ENCODE measurements at regions not wholly inside any gene's neighbourhood (a gene's known extent, or its start where the extent isn't known, plus 50 kb on each side); places are given as distances from the start of the nearest gene placed in this dataset.
"Not testable (repeated sequence)": the region's sequence is repeated elsewhere in the genome, so short reads cannot be mapped to it uniquely, and the experiment has no call there.

- not testable (repeated sequence) for DNase-seq (ENCODE audit: low read depth)
Measured at GRCh38 chr6:75031102-75031501, 174.8 kb downstream of the COL12A1 start.

GRCh38 chr6:75029333-75029732, 176.5 kb downstream of the COL12A1 start:
- DNase-seq (ENCODE audit: low read depth), result no peak
- H3K4me3 ChIP-seq (ENCODE audit: low read depth, low read length), result no peak overlapping the region
- TF ChIP-seq, protein P1, sequence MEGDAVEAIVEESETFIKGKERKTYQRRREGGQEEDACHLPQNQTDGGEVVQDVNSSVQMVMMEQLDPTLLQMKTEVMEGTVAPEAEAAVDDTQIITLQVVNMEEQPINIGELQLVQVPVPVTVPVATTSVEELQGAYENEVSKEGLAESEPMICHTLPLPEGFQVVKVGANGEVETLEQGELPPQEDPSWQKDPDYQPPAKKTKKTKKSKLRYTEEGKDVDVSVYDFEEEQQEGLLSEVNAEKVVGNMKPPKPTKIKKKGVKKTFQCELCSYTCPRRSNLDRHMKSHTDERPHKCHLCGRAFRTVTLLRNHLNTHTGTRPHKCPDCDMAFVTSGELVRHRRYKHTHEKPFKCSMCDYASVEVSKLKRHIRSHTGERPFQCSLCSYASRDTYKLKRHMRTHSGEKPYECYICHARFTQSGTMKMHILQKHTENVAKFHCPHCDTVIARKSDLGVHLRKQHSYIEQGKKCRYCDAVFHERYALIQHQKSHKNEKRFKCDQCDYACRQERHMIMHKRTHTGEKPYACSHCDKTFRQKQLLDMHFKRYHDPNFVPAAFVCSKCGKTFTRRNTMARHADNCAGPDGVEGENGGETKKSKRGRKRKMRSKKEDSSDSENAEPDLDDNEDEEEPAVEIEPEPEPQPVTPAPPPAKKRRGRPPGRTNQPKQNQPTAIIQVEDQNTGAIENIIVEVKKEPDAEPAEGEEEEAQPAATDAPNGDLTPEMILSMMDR (IDR thresholded peaks at IDR 0.05; ENCODE audit: insufficient read depth, low read depth, low read length), result no peak

More at GRCh38 chr6:75031102-75031501, 174.8 kb downstream of the COL12A1 start:
- H3K4me3 ChIP-seq (ENCODE audit: low read depth, low read length), result not testable (repeated sequence)

GRCh38 chr6:75025371-75025770, 180.5 kb downstream of the COL12A1 start:
- TF ChIP-seq, protein P1 (IDR thresholded peaks at IDR 0.05; ENCODE audit: insufficient read depth, low read depth, low read length), result no peak
- DNase-seq (ENCODE audit: low read depth), result no peak
- no peak overlapping the region for H3K4me3 ChIP-seq (ENCODE audit: low read depth, low read length)

GRCh38 chr6:75024828-75025227, 181.0 kb downstream of the COL12A1 start:
- TF ChIP-seq, protein P1 (IDR thresholded peaks at IDR 0.05; ENCODE audit: insufficient read depth, low read depth, low read length), result no peak
- no peak for DNase-seq (ENCODE audit: low read depth)
- H3K4me3 ChIP-seq (ENCODE audit: low read depth, low read length), result no peak overlapping the region

GRCh38 chr6:75023634-75024033, 182.2 kb downstream of the COL12A1 start:
- TF ChIP-seq, protein P1 (IDR thresholded peaks at IDR 0.05; ENCODE audit: insufficient read depth, low read depth, low read length), result no peak
- no peak overlapping the region for H3K4me3 ChIP-seq (ENCODE audit: low read depth, low read length)
- DNase-seq (ENCODE audit: low read depth), result no peak

DNA sequence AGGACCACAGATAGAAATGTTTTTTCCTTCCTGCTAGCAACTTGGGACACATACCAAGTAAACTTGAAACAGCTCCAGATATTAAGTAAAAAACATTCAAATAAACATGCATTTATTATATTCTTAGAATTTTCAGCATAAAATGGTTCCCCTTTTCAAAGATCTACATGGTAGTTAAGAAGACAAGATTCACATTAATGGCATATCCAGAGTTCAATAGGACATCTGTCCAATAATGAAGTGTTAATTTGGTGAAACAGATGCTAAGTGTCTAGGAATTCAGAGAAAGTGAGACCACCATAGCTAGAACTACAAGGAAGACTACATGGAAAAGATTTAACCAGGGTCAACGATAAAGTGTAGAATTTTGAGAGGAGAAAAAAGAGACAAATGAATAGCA, 184.9 kb downstream of the COL12A1 start:
- H3K4me3 ChIP-seq (ENCODE audit: low read depth, low read length), result no peak overlapping the region
- no peak for DNase-seq (ENCODE audit: low read depth)
- TF ChIP-seq, protein P1 (IDR thresholded peaks at IDR 0.05; ENCODE audit: insufficient read depth, low read depth, low read length), result no peak

GRCh38 chr6:75020376-75020775, 185.5 kb downstream of the COL12A1 start:
- DNase-seq (ENCODE audit: low read depth), result no peak
- no peak overlapping the region for H3K4me3 ChIP-seq (ENCODE audit: low read depth, low read length)
- TF ChIP-seq, protein P1 (IDR thresholded peaks at IDR 0.05; ENCODE audit: insufficient read depth, low read depth, low read length), result no peak

Data from fibroblast of villous mesenchyme (primary cell).